Stomach (tissue), 8 donors: ENCODE measurements at regions not wholly inside any gene's neighbourhood (a gene's known extent, or its start where the extent isn't known, plus 50 kb on each side); places are given as distances from the start of the nearest gene placed in this dataset.

Experiments used
- DNase-seq, 2 donors: peaks; one replicate each; pipeline versions ENCODE4 v3.0.0 to v3.0.0-alpha.2; 2013 to 2019
- H3K27ac ChIP-seq, 5 donors: fragments of 200-600 bp in 4 of 5; sonication (generic) in 4 of 5; one replicate each; pipeline ENCODE4 v1.5.1; 2013 to 2019; ENCODE audit warnings: mild to moderate bottlenecking in 1 of 5, moderate library complexity in 1 of 5
- H3K27me3 ChIP-seq, 3 donors: fragments of 200-600 bp; sonication (generic); one replicate each; pipeline ENCODE4 v1.5.1; 2017 to 2019; ENCODE audit warnings: mixed run types in 1 of 3
- H3K36me3 ChIP-seq, 4 donors: fragments of 200-600 bp; sonication (generic); 1 replicate in 3 of 4; 2 replicates in 1 of 4; pipeline ENCODE4 v1.5.1; 2016 to 2019
- H3K4me1 ChIP-seq, 4 donors: fragments of 200-600 bp; sonication (generic); one replicate each; pipeline ENCODE4 v1.5.1; 2016 to 2019
- H3K4me3 ChIP-seq, 4 donors: fragments of 200-600 bp; sonication (generic) in 3 of 4; one replicate each; pipeline ENCODE4 v1.5.1; 2016 to 2019; ENCODE audit warnings: mild to moderate bottlenecking in 1 of 4
- H3K9me3 ChIP-seq, 4 donors: fragments of 200-600 bp; sonication (generic); one replicate each; pipeline ENCODE4 v1.5.1; 2016 to 2019
- EP300 ChIP-seq: sonication (generic); formaldehyde crosslinking; IDR thresholded peaks from one replicate; pipeline ENCODE4 v1.6.1; 2017; ENCODE audit warnings: antibody characterized with exemption
- POLR2A ChIP-seq, 4 donors: fragments of 450-650 bp; IDR thresholded peaks; one replicate each; pipeline ENCODE4 v1.6.1; 2016; ENCODE audit warnings: antibody characterized with exemption in 4 of 4, control low read depth in 2 of 4, mild to moderate bottlenecking in 1 of 4, moderate library complexity in 1 of 4
- POLR2AphosphoS5 ChIP-seq, 3 donors: sonication (generic); formaldehyde crosslinking; IDR thresholded peaks; one replicate each; pipeline ENCODE4 v1.6.1; 2016; ENCODE audit warnings: antibody characterized with exemption in 3 of 3
- WGBS, 5 donors: extraction: QIAGEN DNeasy Blood & Tissue Kit in 3 of 5; methylation state at CpG; one replicate each; pipeline versions ENCODE4 v1.1.5 to v1.1.7; 2013 to 2018; 5-methylcytosine and 5-hydroxymethylcytosine counted together
- intact Hi-C: fragments of 100-400 bp; cut with DNase I; formaldehyde crosslinking; loops from one replicate; pipeline ENCODE4 v1.15.1; 2023; ENCODE audit warnings: low total_unique reads
- TF ChIP-seq, protein P1 (sequence below), 7 experiments: fragments of 450-650 bp in 4 of 7; fragments of 200-600 bp in 3 of 7; sonication (generic) in 3 of 7; IDR thresholded peaks; one replicate each; pipeline ENCODE4 v1.5.1; 2016 to 2019; ENCODE audit warnings: antibody characterized with exemption in 7 of 7, control low read depth in 2 of 7, mild to moderate bottlenecking in 1 of 7
- donor health status: healthy with polysubstance abuse.
- donor health status: Bipolar disorder and iron deficiency.
- donor health status: healthy.

DNA sequence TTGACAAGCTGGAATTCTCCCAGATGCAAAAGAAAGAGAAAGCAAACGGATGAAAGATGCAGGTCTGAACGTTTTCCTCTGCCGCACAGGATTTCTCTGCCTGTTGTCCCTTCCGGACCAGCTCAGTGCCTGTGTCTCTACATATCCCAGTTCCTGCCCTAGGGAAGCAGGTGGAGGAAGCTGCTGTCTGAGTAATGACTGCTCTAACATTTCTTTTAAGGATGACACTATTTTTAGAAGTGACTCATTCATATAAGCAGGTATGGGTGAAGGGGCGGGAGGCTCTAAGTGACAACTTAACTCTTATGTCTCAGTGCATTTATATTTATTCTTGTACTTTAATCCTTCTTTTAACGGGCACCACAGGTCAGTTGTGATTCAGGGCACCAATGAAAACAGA is 128.8 kb downstream of the SLC24A2 start:
- Histone ChIP-seq H3K4me1 (peaks cover 0 to 6% (median 0%) of the 10 kb centered on the region in 4 donors), H3K27ac (no peak overlapping the region), H3K9me3 (no peaks in the 10 kb centered on the region), H3K4me3 (no peak overlapping the region), H3K36me3 (no peaks in the 10 kb centered on the region), H3K27me3 (no peaks in the 10 kb centered on the region)
- TF ChIP-seq POLR2AphosphoS5 (IDR thresholded peaks at IDR 0.05) (no peak), EP300 (no peak), POLR2A (IDR thresholded peaks at IDR 0.05) (no peak)
- TF ChIP-seq, protein P1, sequence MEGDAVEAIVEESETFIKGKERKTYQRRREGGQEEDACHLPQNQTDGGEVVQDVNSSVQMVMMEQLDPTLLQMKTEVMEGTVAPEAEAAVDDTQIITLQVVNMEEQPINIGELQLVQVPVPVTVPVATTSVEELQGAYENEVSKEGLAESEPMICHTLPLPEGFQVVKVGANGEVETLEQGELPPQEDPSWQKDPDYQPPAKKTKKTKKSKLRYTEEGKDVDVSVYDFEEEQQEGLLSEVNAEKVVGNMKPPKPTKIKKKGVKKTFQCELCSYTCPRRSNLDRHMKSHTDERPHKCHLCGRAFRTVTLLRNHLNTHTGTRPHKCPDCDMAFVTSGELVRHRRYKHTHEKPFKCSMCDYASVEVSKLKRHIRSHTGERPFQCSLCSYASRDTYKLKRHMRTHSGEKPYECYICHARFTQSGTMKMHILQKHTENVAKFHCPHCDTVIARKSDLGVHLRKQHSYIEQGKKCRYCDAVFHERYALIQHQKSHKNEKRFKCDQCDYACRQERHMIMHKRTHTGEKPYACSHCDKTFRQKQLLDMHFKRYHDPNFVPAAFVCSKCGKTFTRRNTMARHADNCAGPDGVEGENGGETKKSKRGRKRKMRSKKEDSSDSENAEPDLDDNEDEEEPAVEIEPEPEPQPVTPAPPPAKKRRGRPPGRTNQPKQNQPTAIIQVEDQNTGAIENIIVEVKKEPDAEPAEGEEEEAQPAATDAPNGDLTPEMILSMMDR (IDR thresholded peaks at IDR 0.05): no peak
- WGBS, 5 donors: 49 to 64% (median 58%) methylated on average over 6 of the region's 6 CpGs
- intact Hi-C loops: no loop called here
- no peak for DNase-seq

DNA sequence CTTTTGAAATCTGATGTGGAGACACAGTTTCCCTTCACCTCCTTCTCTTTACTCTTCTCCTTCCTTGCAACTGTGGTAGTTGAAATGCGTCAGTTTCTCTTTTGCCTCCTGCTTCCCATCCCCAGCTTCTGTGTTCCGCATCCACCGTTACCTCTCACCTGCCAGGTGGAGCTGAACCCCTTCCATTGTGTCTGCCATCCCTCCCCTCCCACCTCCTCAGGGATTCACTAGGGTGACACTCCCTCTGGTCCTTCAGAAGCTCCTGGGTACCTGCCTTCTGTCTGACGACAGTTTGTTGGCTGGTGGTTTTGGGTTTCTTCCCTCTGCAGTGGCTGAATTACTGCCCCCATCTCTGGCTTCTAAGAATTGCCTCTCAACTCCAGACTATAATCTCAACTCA is 132.1 kb downstream of the SLC24A2 start:
- intact Hi-C loops: no loop called here
- TF ChIP-seq POLR2A (IDR thresholded peaks at IDR 0.05): no peak
- TF ChIP-seq, protein P1 (IDR thresholded peaks at IDR 0.05): no peak
- no peak for TF ChIP-seq POLR2AphosphoS5 (IDR thresholded peaks at IDR 0.05)
- no peak for TF ChIP-seq EP300
- Histone ChIP-seq H3K4me3 (no peak overlapping the region), H3K4me1 (peaks cover 0 to 6% (median 0%) of the 10 kb centered on the region in 4 donors), H3K9me3 (no peaks in the 10 kb centered on the region), H3K27ac (no peak overlapping the region), H3K27me3 (no peaks in the 10 kb centered on the region), H3K36me3 (no peaks in the 10 kb centered on the region)
- 51 to 77% (median 66%) methylated on average over 4 of the region's 4 CpGs for WGBS, 5 donors
- no peak for DNase-seq

DNA sequence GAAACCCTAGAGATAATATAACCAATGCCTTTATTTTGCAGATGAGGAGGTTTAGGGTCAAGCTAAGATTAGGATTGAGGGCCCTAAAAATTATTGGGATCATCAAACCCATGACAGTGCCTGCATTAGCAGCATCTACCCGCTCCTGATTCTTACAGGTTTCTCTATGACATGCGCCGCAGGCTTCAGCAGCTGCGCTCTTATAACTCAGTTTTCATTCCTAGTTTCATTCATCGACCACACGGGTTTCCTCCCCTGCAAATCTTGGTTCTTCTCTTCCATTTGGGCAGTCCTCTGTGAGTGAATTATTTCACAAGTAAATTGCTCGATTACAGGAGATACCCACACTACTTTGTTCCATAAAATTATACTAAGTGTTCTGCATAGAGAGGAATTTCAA is 137.2 kb downstream of the SLC24A2 start:
- intact Hi-C loops: no loop called here
- TF ChIP-seq POLR2AphosphoS5 (IDR thresholded peaks at IDR 0.05) (no peak), EP300 (no peak), POLR2A (IDR thresholded peaks at IDR 0.05) (no peak)
- TF ChIP-seq, protein P1 (IDR thresholded peaks at IDR 0.05): no peak
- 85 to 95% (median 87%) methylated on average over 7 of the region's 7 CpGs for WGBS, 5 donors
- H3K4me1 ChIP-seq: no peaks in the 10 kb centered on the region
- DNase-seq: no peak
- no peaks in the 10 kb centered on the region for H3K9me3 ChIP-seq
- no peak overlapping the region for H3K4me3 ChIP-seq
- no peaks in the 10 kb centered on the region for H3K27me3 ChIP-seq
- H3K27ac ChIP-seq: no peak overlapping the region
- no peaks in the 10 kb centered on the region for H3K36me3 ChIP-seq

DNA sequence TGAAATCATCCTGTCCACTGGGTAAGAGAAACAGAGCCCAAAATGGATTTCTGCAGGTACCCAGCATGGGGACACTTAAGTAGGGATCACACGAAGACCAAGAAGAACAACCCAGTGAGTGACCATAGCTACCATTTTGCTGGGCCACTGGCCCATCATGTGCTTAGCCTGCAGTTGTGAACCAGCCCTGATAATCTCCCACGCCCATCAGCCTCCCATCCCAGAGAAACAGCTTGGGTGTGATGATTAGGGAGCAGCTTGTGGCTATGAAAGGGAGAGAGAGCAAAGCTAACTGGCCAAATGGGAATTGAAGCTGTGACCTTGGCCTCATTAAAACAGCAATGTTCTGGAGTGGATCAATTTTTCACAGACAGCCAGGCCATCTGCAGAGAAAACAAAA is 138.5 kb downstream of the SLC24A2 start:
- H3K27me3 ChIP-seq: no peaks in the 10 kb centered on the region
- 54 to 78% (median 71%) methylated on average over 2 of the region's 2 CpGs for WGBS, 5 donors
- TF ChIP-seq POLR2A (IDR thresholded peaks at IDR 0.05) (no peak), POLR2AphosphoS5 (IDR thresholded peaks at IDR 0.05) (no peak), EP300 (no peak)
- TF ChIP-seq, protein P1 (IDR thresholded peaks at IDR 0.05): no peak
- intact Hi-C loops: no loop called here
- H3K36me3 ChIP-seq: no peaks in the 10 kb centered on the region
- H3K27ac ChIP-seq: no peak overlapping the region
- no peaks in the 10 kb centered on the region for H3K9me3 ChIP-seq
- no peak for DNase-seq
- no peak overlapping the region for H3K4me3 ChIP-seq
- H3K4me1 ChIP-seq: no peaks in the 10 kb centered on the region
